HTERT RPE-1 (cell line): ENCODE measurements at regions not wholly inside any gene's neighbourhood (a gene's known extent, or its start where the extent isn't known, plus 50 kb on each side); places are given as distances from the start of the nearest gene placed in this dataset.

Experiments used
- in situ Hi-C: fragments of 300-500 bp; cut with MboI; formaldehyde crosslinking; loops from 4 replicates; pipeline ENCODE4 v1.14.3; 2020; ENCODE audit warnings: low sequenced_read_pairs

GRCh38 chr13:79749566-79749965 lies 268.6 kb downstream of the NDFIP2 start:
- in situ Hi-C loops, result no loop called here

GRCh38 chr13:79745081-79745480 lies 264.1 kb downstream of the NDFIP2 start:
- in situ Hi-C loops, result no loop called here

GRCh38 chr13:79742923-79743322 lies 262.0 kb downstream of the NDFIP2 start:
- in situ Hi-C loops, result no loop called here

GRCh38 chr13:79740991-79741390 lies 260.0 kb downstream of the NDFIP2 start:
- in situ Hi-C loops, result no loop called here

- in situ Hi-C loops, result no loop called here
Measured at GRCh38 chr13:79736356-79736755, 255.4 kb downstream of the NDFIP2 start.

- in situ Hi-C loops, result no loop called here
Measured at GRCh38 chr13:79735228-79735627, 254.3 kb downstream of the NDFIP2 start.

- in situ Hi-C loops, result no loop called here
Measured at GRCh38 chr13:79727086-79727485, 246.1 kb downstream of the NDFIP2 start.

- in situ Hi-C loops, result no loop called here
Measured at GRCh38 chr13:79725841-79726240, 244.9 kb downstream of the NDFIP2 start.

GRCh38 chr13:79724348-79725103 lies 243.6 kb downstream of the NDFIP2 start:
- in situ Hi-C loops, result no loop called here

GRCh38 chr13:79723519-79724024 lies 242.6 kb downstream of the NDFIP2 start:
- in situ Hi-C loops, result no loop called here

- in situ Hi-C loops, result no loop called here
Measured at GRCh38 chr13:79722885-79723445, 242.0 kb downstream of the NDFIP2 start.

- in situ Hi-C loops, result no loop called here
Measured at GRCh38 chr13:79716191-79716590, 235.2 kb downstream of the NDFIP2 start.

GRCh38 chr13:79711631-79712030 lies 230.7 kb downstream of the NDFIP2 start:
- in situ Hi-C loops, result no loop called here

- in situ Hi-C loops, result no loop called here
Measured at GRCh38 chr13:79710376-79710775, 229.4 kb downstream of the NDFIP2 start.

- in situ Hi-C loops, result no loop called here
Measured at GRCh38 chr13:79709471-79709870, 228.5 kb downstream of the NDFIP2 start.

- in situ Hi-C loops, result no loop called here
Measured at GRCh38 chr13:79703772-79704171, 222.8 kb downstream of the NDFIP2 start.

GRCh38 chr13:79695754-79696153 lies 214.8 kb downstream of the NDFIP2 start:
- in situ Hi-C loops, result no loop called here

GRCh38 chr13:79692846-79693245 lies 211.9 kb downstream of the NDFIP2 start:
- in situ Hi-C loops, result no loop called here

GRCh38 chr13:79691826-79692225 lies 210.9 kb downstream of the NDFIP2 start:
- in situ Hi-C loops, result no loop called here

GRCh38 chr13:79688741-79689140 lies 207.8 kb downstream of the NDFIP2 start:
- in situ Hi-C loops, result no loop called here

- in situ Hi-C loops, result no loop called here
Measured at GRCh38 chr13:79686441-79686840, 205.5 kb downstream of the NDFIP2 start.

- in situ Hi-C loops, result no loop called here
Measured at GRCh38 chr13:79684371-79684770, 203.4 kb downstream of the NDFIP2 start.
